ENCODE measurements at regions not wholly inside any gene's neighbourhood (a gene's known extent, or its start where the extent isn't known, plus 50 kb on each side); places are given as distances from the start of the nearest gene placed in this dataset.

DNA sequence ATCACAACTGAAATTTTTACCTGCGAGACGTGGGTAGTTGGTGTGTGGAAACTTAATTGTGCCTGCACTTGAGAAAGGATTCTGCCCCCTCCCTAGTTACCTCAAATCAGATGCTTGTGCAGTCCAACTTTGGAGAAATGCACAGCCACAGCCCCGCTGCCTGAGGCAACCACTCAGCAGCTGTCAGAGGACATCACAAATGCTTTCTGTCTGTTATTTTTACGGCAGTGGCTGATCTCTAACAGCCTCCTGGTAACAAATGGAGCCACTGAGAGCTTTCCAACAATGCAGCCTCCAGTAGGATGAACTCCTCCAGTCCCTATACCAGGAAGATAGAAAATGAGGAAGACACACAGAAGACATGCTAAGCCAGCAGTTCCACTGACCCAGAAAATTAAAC is 712.2 kb upstream of the GHITM start:
- TF ChIP-seq, protein P1, sequence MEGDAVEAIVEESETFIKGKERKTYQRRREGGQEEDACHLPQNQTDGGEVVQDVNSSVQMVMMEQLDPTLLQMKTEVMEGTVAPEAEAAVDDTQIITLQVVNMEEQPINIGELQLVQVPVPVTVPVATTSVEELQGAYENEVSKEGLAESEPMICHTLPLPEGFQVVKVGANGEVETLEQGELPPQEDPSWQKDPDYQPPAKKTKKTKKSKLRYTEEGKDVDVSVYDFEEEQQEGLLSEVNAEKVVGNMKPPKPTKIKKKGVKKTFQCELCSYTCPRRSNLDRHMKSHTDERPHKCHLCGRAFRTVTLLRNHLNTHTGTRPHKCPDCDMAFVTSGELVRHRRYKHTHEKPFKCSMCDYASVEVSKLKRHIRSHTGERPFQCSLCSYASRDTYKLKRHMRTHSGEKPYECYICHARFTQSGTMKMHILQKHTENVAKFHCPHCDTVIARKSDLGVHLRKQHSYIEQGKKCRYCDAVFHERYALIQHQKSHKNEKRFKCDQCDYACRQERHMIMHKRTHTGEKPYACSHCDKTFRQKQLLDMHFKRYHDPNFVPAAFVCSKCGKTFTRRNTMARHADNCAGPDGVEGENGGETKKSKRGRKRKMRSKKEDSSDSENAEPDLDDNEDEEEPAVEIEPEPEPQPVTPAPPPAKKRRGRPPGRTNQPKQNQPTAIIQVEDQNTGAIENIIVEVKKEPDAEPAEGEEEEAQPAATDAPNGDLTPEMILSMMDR (IDR thresholded peaks at IDR 0.05), result no peak
- TF ChIP-seq POLR2A (IDR thresholded peaks at IDR 0.05), result no peak
- no peak for TF ChIP-seq EP300 (IDR thresholded peaks at IDR 0.05)
- no peak for TF ChIP-seq POLR2AphosphoS5 (IDR thresholded peaks at IDR 0.05)
